Trophoblast cell (in vitro differentiated cells and primary cell): ENCODE measurements at regions not wholly inside any gene's neighbourhood (a gene's known extent, or its start where the extent isn't known, plus 50 kb on each side); places are given as distances from the start of the nearest gene placed in this dataset.

Experiments
- DNase-seq, 2 donors: peaks; one replicate each; pipeline ENCODE4 v3.0.0-alpha.2; 2016
- H2AFZ ChIP-seq: 2 replicates; pipeline ENCODE4 v1.6.1; 2013; ENCODE audit warnings: low read length, moderate library complexity, mild to moderate bottlenecking; ENCODE audit not compliant: insufficient read depth, poor library complexity
- H2AK5ac ChIP-seq: 2 replicates; pipeline ENCODE4 v1.6.1; 2013; ENCODE audit warnings: mild to moderate bottlenecking, low read length
- H2BK120ac ChIP-seq: 2 replicates; pipeline ENCODE4 v1.6.1; 2013; ENCODE audit warnings: low read length, mild to moderate bottlenecking, moderate library complexity; ENCODE audit not compliant: insufficient read depth, poor library complexity
- H2BK12ac ChIP-seq: 2 replicates; pipeline ENCODE4 v1.6.1; 2013; ENCODE audit warnings: mild to moderate bottlenecking, low read length, moderate library complexity
- H2BK5ac ChIP-seq: 2 replicates; pipeline ENCODE4 v1.6.1; 2013; ENCODE audit warnings: low read length, low read depth, moderate library complexity, mild to moderate bottlenecking; ENCODE audit not compliant: poor library complexity
- H3K14ac ChIP-seq: 2 replicates; pipeline ENCODE4 v1.6.1; 2013; ENCODE audit warnings: mild to moderate bottlenecking, low read length
- H3K18ac ChIP-seq: 2 replicates; pipeline ENCODE4 v1.6.1; 2013; ENCODE audit warnings: mild to moderate bottlenecking, low read length
- H3K23ac ChIP-seq: 2 replicates; pipeline ENCODE4 v1.6.1; 2013; ENCODE audit warnings: low read length
- H3K27ac ChIP-seq: 2 replicates; pipeline ENCODE4 v1.5.1; 2013; ENCODE audit warnings: low read depth, mild to moderate bottlenecking, inconsistent platforms, low read length, moderate library complexity
- H3K27me3 ChIP-seq: 2 replicates; pipeline ENCODE4 v1.6.1; 2013; ENCODE audit warnings: inconsistent platforms, mild to moderate bottlenecking, low read length, moderate library complexity; ENCODE audit not compliant: insufficient read depth
- H3K36me3 ChIP-seq, 2 experiments: 1 replicate in 1 of 2; 2 replicates in 1 of 2; pipeline ENCODE4 v1.6.1; 2013; ENCODE audit warnings: low read length in 2 of 2, mild to moderate bottlenecking in 2 of 2, moderate library complexity in 1 of 2; ENCODE audit not compliant: insufficient read depth in 2 of 2, control insufficient read depth in 1 of 2
- H3K4ac ChIP-seq: 2 replicates; pipeline ENCODE4 v1.6.1; 2013; ENCODE audit warnings: low read depth, mild to moderate bottlenecking, low read length, moderate library complexity
- H3K4me1 ChIP-seq, 2 experiments: 1 replicate in 1 of 2; 2 replicates in 1 of 2; pipeline ENCODE4 v1.6.1; 2013; ENCODE audit warnings: low read length in 2 of 2, mild to moderate bottlenecking in 2 of 2, moderate library complexity in 1 of 2; ENCODE audit not compliant: insufficient read depth in 2 of 2, control insufficient read depth in 1 of 2
- H3K4me2 ChIP-seq: 2 replicates; pipeline ENCODE4 v1.6.1; 2013; ENCODE audit warnings: inconsistent platforms, mild to moderate bottlenecking, low read length, moderate library complexity
- H3K4me3 ChIP-seq: 2 replicates; pipeline ENCODE4 v1.5.1; 2013; ENCODE audit warnings: mild to moderate bottlenecking, low read depth, low read length, inconsistent platforms
- H3K79me1 ChIP-seq: one replicate; pipeline ENCODE4 v1.6.1; 2013; ENCODE audit warnings: low read length
- H3K79me2 ChIP-seq: 2 replicates; pipeline ENCODE4 v1.6.1; 2013; ENCODE audit warnings: low read length, mild to moderate bottlenecking; ENCODE audit not compliant: control insufficient read depth, insufficient read depth, poor library complexity
- H3K9ac ChIP-seq: 2 replicates; pipeline ENCODE4 v1.6.1; 2013; ENCODE audit warnings: mild to moderate bottlenecking, low read length
- H3K9me3 ChIP-seq: 2 replicates; pipeline ENCODE4 v1.6.1; 2013; ENCODE audit warnings: low read depth, mild to moderate bottlenecking, control low read depth, inconsistent platforms, low read length; ENCODE audit not compliant: insufficient read depth
- H4K12ac ChIP-seq: 2 replicates; pipeline ENCODE4 v1.6.1; 2013; ENCODE audit warnings: low read depth, mild to moderate bottlenecking, low read length, moderate library complexity
- H4K8ac ChIP-seq: 2 replicates; pipeline ENCODE4 v1.6.1; 2013; ENCODE audit warnings: low read depth, mild to moderate bottlenecking, low read length, moderate library complexity
- H4K91ac ChIP-seq: one replicate; pipeline ENCODE4 v1.6.1; 2013; ENCODE audit warnings: low read depth, mild to moderate bottlenecking, low read length, moderate library complexity
- WGBS: extraction: QIAGEN DNeasy Blood & Tissue Kit; methylation state at CpG from one replicate; pipeline ENCODE4 v1.1.7; 2013; ENCODE audit warnings: missing lambda C conversion rate; ENCODE audit not compliant: insufficient read length, insufficient coverage; ENCODE audit errors: extremely low coverage; 5-methylcytosine and 5-hydroxymethylcytosine counted together

DNA sequence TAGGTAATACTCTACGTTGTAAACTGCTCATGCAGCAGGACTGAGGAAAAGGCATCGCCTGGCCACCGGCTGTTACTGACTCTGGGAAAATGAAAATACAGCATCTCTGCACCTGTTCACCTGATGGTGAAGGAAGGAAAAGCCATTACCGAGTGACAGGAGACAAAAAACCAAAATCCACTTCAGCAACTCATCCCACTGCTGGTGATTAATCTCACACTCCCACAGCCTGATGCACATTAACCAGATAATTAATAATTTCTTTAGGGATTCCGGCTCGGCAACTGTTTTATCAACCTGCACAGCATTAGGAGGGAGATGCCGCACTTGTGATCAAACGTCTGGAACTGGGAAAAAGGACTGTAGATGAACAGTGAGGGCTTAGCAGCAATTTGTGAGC, 183.9 kb upstream of the ESRRG start:
- Histone ChIP-seq H3K4ac (no peak overlapping the region), H3K27ac (no peak overlapping the region), H2BK12ac (no peak overlapping the region), H2BK120ac (no peak overlapping the region), H3K4me1 (peaks cover 0 to 8% of the 10 kb centered on the region in 2 experiments), H4K12ac (no peak overlapping the region), H4K91ac (no peak overlapping the region), H3K27me3 (no peaks in the 10 kb centered on the region), H3K23ac (no peak overlapping the region), H3K79me1 (no peaks in the 10 kb centered on the region), H3K18ac (no peak overlapping the region), H4K8ac (no peak overlapping the region), H2AFZ (no peak overlapping the region), H2AK5ac (no peak overlapping the region), H2BK5ac (no peak overlapping the region), H3K9ac (no peak overlapping the region), H3K4me2 (no peak overlapping the region), H3K79me2 (no peaks in the 10 kb centered on the region), H3K36me3 (no peaks in the 10 kb centered on the region), H3K4me3 (no peak overlapping the region), H3K9me3 (no peaks in the 10 kb centered on the region), H3K14ac (no peak overlapping the region)
- WGBS: no CpG with 5 or more reads among the region's 8 CpGs
- DNase-seq: no peak

DNA sequence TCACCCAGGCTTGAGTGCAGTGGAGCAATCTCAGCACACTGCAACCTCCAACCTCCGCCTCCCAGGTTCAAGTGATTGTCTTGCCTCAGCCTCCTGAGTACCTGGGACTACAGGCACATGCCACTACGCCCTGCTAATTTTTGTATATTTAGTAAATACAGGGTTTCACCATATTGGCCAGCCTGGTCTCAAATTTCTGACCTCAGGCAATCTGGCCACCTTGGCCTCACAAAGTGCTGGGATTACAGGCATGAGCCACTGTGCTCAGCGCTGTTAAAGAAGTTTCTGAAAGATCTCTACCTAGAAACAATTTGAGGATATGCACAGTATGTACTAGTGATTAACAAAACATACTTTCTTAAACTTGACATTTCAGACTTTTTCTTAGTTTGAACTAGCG, 182.6 kb upstream of the ESRRG start:
- Histone ChIP-seq H2BK5ac (no peak overlapping the region), H3K4me3 (no peak overlapping the region), H4K8ac (no peak overlapping the region), H4K12ac (no peak overlapping the region), H3K4me2 (no peak overlapping the region), H2BK120ac (no peak overlapping the region), H3K9me3 (no peaks in the 10 kb centered on the region), H3K36me3 (no peaks in the 10 kb centered on the region), H3K79me1 (no peaks in the 10 kb centered on the region), H3K14ac (no peak overlapping the region), H3K23ac (no peak overlapping the region), H2AFZ (no peak overlapping the region), H3K4ac (no peak overlapping the region), H3K79me2 (no peaks in the 10 kb centered on the region), H2BK12ac (no peak overlapping the region), H3K27ac (no peak overlapping the region), H4K91ac (no peak overlapping the region), H2AK5ac (no peak overlapping the region), H3K9ac (no peak overlapping the region), H3K18ac (no peak overlapping the region), H3K4me1 (peaks cover 0 to 8% of the 10 kb centered on the region in 2 experiments), H3K27me3 (no peaks in the 10 kb centered on the region)
- DNase-seq: peak; percentile 71 to 86
- no CpG with 5 or more reads among the region's 4 CpGs for WGBS

DNA sequence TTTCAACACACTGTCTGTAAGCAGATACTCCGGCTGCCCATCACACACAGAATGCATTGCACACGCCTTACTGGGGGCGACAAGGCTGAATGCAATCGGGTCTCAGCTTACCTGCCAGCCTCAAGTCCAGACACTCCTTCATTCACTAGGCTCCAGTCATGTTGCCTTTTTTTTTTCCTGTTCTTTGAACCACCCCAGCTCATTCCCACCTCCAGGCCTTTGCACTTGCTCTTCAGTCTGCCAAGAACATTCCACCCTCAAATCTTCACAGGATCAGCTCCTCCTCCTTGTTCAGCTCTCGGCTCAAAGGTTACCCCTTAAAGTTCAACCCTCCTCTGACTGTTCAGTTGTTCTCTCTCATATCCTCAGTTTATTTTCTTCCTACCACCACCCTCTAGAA, 181.9 kb upstream of the ESRRG start:
- H3K79me1 ChIP-seq: no peaks in the 10 kb centered on the region
- H3K36me3 ChIP-seq: no peaks in the 10 kb centered on the region
- H2BK5ac ChIP-seq: no peak overlapping the region
- no peak overlapping the region for H3K4ac ChIP-seq
- no peak overlapping the region for H4K12ac ChIP-seq
- no peak overlapping the region for H2BK120ac ChIP-seq
- H3K4me1 ChIP-seq: peaks cover 0 to 8% of the 10 kb centered on the region in 2 experiments
- H2BK12ac ChIP-seq: no peak overlapping the region
- DNase-seq: no peak
- H3K4me2 ChIP-seq: no peak overlapping the region
- no peak overlapping the region for H3K27ac ChIP-seq
- H2AK5ac ChIP-seq: no peak overlapping the region
- no peaks in the 10 kb centered on the region for H3K9me3 ChIP-seq
- no peak overlapping the region for H3K23ac ChIP-seq
- no peaks in the 10 kb centered on the region for H3K79me2 ChIP-seq
- H3K4me3 ChIP-seq: no peak overlapping the region
- no peak overlapping the region for H2AFZ ChIP-seq
- no peak overlapping the region for H3K18ac ChIP-seq
- no peaks in the 10 kb centered on the region for H3K27me3 ChIP-seq
- H3K14ac ChIP-seq: no peak overlapping the region
- no peak overlapping the region for H4K8ac ChIP-seq
- H4K91ac ChIP-seq: no peak overlapping the region
- WGBS: no CpG with 5 or more reads among the region's 5 CpGs
- no peak overlapping the region for H3K9ac ChIP-seq

DNA sequence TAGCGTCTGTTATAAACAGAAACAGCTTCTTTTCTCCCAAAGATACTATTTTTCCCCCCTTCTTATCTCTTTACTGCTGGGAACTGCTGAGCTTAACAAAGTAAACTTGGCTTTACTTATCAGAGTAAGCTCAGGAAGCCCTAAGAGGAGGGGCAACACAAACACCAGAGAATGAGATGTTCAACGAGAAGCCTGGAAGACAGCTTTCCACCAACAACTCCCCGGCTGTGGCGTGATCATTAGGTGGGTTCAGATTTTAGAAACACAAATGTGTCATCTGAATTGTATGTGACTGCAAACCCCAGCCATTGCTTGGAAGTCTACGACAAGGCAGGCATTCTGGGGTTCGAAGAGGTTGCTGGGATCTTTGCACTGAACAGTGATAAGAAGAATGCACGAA, 181.2 kb upstream of the ESRRG start:
- H3K27me3 ChIP-seq: no peaks in the 10 kb centered on the region
- peaks cover 0 to 8% of the 10 kb centered on the region in 2 experiments for H3K4me1 ChIP-seq
- no peak overlapping the region for H4K8ac ChIP-seq
- no peaks in the 10 kb centered on the region for H3K79me2 ChIP-seq
- no peak overlapping the region for H4K91ac ChIP-seq
- H3K79me1 ChIP-seq: no peaks in the 10 kb centered on the region
- no CpG with 5 or more reads among the region's 7 CpGs for WGBS
- H3K27ac ChIP-seq: no peak overlapping the region
- H3K4me2 ChIP-seq: no peak overlapping the region
- H2BK120ac ChIP-seq: no peak overlapping the region
- no peak overlapping the region for H3K14ac ChIP-seq
- no peak overlapping the region for H3K4ac ChIP-seq
- no peak overlapping the region for H3K9ac ChIP-seq
- H2AK5ac ChIP-seq: no peak overlapping the region
- no peaks in the 10 kb centered on the region for H3K9me3 ChIP-seq
- no peak overlapping the region for H3K4me3 ChIP-seq
- H3K36me3 ChIP-seq: no peaks in the 10 kb centered on the region
- H4K12ac ChIP-seq: no peak overlapping the region
- no peak overlapping the region for H2BK12ac ChIP-seq
- H3K23ac ChIP-seq: no peak overlapping the region
- no peak overlapping the region for H2BK5ac ChIP-seq
- H2AFZ ChIP-seq: no peak overlapping the region
- no peak overlapping the region for H3K18ac ChIP-seq
- DNase-seq: no peak
